CD14-positive monocyte (primary cell): ENCODE measurements at regions not wholly inside any gene's neighbourhood (a gene's known extent, or its start where the extent isn't known, plus 50 kb on each side); places are given as distances from the start of the nearest gene placed in this dataset.
A peak's percentile ranks its signal among the peaks of the same experiment; 100 is the strongest.

Experiments
- DNase-seq, 3 donors: peaks; one replicate each; pipeline ENCODE4 v3.0.0-alpha.2; 2011 to 2022
- H2AFZ ChIP-seq: 2 replicates; pipeline ENCODE4 v1.6.0; 2012; ENCODE audit warnings: mild to moderate bottlenecking, low read depth, low read length, inconsistent platforms; ENCODE audit not compliant: insufficient read depth, poor library complexity, severe bottlenecking
- H3K27ac ChIP-seq, 2 donors: 1 replicate in 1 of 2; 2 replicates in 1 of 2; pipeline ENCODE4 v1.5.1; 2012 to 2013; ENCODE audit warnings: low read length in 2 of 2, control low read depth in 1 of 2, inconsistent platforms in 1 of 2, low read depth in 1 of 2, mild to moderate bottlenecking in 1 of 2
- H3K27me3 ChIP-seq, 2 donors: one replicate each; pipeline versions ENCODE4 v1.6.0 to v1.6.1; 2011 to 2013; ENCODE audit warnings: low read length in 2 of 2; ENCODE audit not compliant: control insufficient read depth in 2 of 2, insufficient read depth in 2 of 2
- H3K36me3 ChIP-seq, 2 donors: replicated peaks in 1 of 2; 1 replicate in 1 of 2; 2 replicates in 1 of 2; pipeline versions ENCODE4 v1.5.1 to v1.6.1; 2012 to 2013; ENCODE audit warnings: low read length in 2 of 2, control low read depth in 1 of 2, inconsistent platforms in 1 of 2, mild to moderate bottlenecking in 1 of 2; ENCODE audit not compliant: insufficient read depth in 2 of 2, control insufficient read depth in 1 of 2
- H3K4me1 ChIP-seq, 2 donors: 1 replicate in 1 of 2; 2 replicates in 1 of 2; pipeline versions ENCODE4 v1.5.1 to v1.6.1; 2012 to 2013; ENCODE audit warnings: low read length in 2 of 2, control low read depth in 1 of 2, inconsistent platforms in 1 of 2, mild to moderate bottlenecking in 1 of 2, moderate library complexity in 1 of 2; ENCODE audit not compliant: insufficient read depth in 2 of 2, control insufficient read depth in 1 of 2
- H3K4me2 ChIP-seq: replicated peaks from 2 replicates; pipeline ENCODE3; 2012; ENCODE audit warnings: low read length, moderate library complexity, mild to moderate bottlenecking; ENCODE audit not compliant: poor library complexity, severe bottlenecking; ENCODE audit errors: extremely low read depth
- H3K4me3 ChIP-seq, 3 experiments: fragments of 200-600 bp in 1 of 3; sonication (generic) in 1 of 3; replicated peaks in 1 of 3; 1 replicate in 2 of 3; 2 replicates in 1 of 3; pipeline ENCODE4 v1.5.1; 2011 to 2013; ENCODE audit warnings: low read length in 3 of 3, mild to moderate bottlenecking in 3 of 3, control low read depth in 2 of 3, low read depth in 2 of 3, inconsistent platforms in 1 of 3, moderate library complexity in 1 of 3
- H3K79me2 ChIP-seq: 2 replicates; pipeline ENCODE4 v1.6.0; 2012; ENCODE audit warnings: mild to moderate bottlenecking, control low read depth, inconsistent platforms, low read length, moderate library complexity; ENCODE audit not compliant: insufficient read depth
- H3K9ac ChIP-seq: 2 replicates; pipeline ENCODE4 v1.6.0; 2017; ENCODE audit warnings: low read length, mild to moderate bottlenecking; ENCODE audit not compliant: insufficient read depth, poor library complexity, severe bottlenecking
- H3K9me3 ChIP-seq, 2 donors: replicated peaks in 1 of 2; 1 replicate in 1 of 2; 2 replicates in 1 of 2; pipeline versions ENCODE4 v1.5.1 to v1.6.1; 2012 to 2013; ENCODE audit warnings: low read length in 2 of 2, control low read depth in 1 of 2; ENCODE audit not compliant: control insufficient read depth in 1 of 2, insufficient read depth in 1 of 2
- H4K20me1 ChIP-seq: 2 replicates; pipeline ENCODE4 v1.6.0; 2012; ENCODE audit warnings: mild to moderate bottlenecking, low read length, control low read depth, moderate library complexity; ENCODE audit not compliant: insufficient read depth
- H3K27ac Mint-ChIP-seq, 7 donors: one replicate each; pipeline ENCODE4 v1.8.0; 2020; ENCODE audit warnings: mild to moderate bottlenecking in 7 of 7, mixed read lengths in 7 of 7, moderate library complexity in 6 of 7, inconsistent platforms in 2 of 7
- H3K27me3 Mint-ChIP-seq, 3 donors: one replicate each; pipeline ENCODE4 v1.8.0; 2021 to 2022; ENCODE audit warnings: low read depth in 3 of 3, mild to moderate bottlenecking in 3 of 3, mixed read lengths in 3 of 3, moderate library complexity in 3 of 3, inconsistent platforms in 1 of 3
- H3K36me3 Mint-ChIP-seq, 2 donors: one replicate each; pipeline ENCODE4 v1.8.0; 2020; ENCODE audit warnings: mixed read lengths in 2 of 2, inconsistent platforms in 1 of 2, mild to moderate bottlenecking in 1 of 2
- H3K4me1 Mint-ChIP-seq: one replicate; pipeline ENCODE4 v1.8.0; 2020; ENCODE audit warnings: mild to moderate bottlenecking, mixed read lengths
- H3K4me3 Mint-ChIP-seq, 2 donors: one replicate each; pipeline ENCODE4 v1.8.0; 2020; ENCODE audit warnings: mild to moderate bottlenecking in 2 of 2, mixed read lengths in 2 of 2, moderate library complexity in 1 of 2
- H3K9me3 Mint-ChIP-seq, 7 donors: one replicate each; pipeline ENCODE4 v1.8.0; 2020 to 2022; ENCODE audit warnings: mixed read lengths in 7 of 7, mild to moderate bottlenecking in 6 of 7, moderate library complexity in 6 of 7, inconsistent platforms in 2 of 7
- CTCF ChIP-seq: fragments of 200-600 bp; IDR thresholded peaks from one replicate; pipeline ENCODE4 v1.8.0; 2022; ENCODE audit warnings: antibody characterized with exemption, mild to moderate bottlenecking
- WGBS: methylation state at CpG from one replicate; pipeline ENCODE4 v1.1.5; 2013; ENCODE audit warnings: missing lambda C conversion rate; ENCODE audit not compliant: insufficient coverage; 5-methylcytosine and 5-hydroxymethylcytosine counted together
- intact Hi-C, 2 donors: fragments of 100-400 bp; cut with micrococcal nuclease; formaldehyde crosslinking; loops; one replicate each; pipeline versions ENCODE4 v1.15.0 to v1.15.1; 2023

GRCh38 chr3:86578071-86578470 lies 412.9 kb downstream of the VGLL3 start:
- no peak for TF ChIP-seq CTCF
- Histone ChIP-seq H3K79me2 (no peaks in the 10 kb centered on the region), H3K36me3 (no peaks in the 10 kb centered on the region), H3K4me3 (no peak overlapping the region), H3K27ac (no peak overlapping the region), H3K4me2 (no peak overlapping the region), H2AFZ (no peak overlapping the region), H3K9me3 (peaks cover 11 to 19% of the 10 kb centered on the region in 2 donors), H4K20me1 (no peaks in the 10 kb centered on the region), H3K9ac (no peak overlapping the region), H3K4me1 (no peaks in the 10 kb centered on the region), H3K27me3 (no peaks in the 10 kb centered on the region)
- 79% methylated on average over 2 of the region's 2 CpGs for WGBS
- no peak for DNase-seq
- no peaks in the 10 kb centered on the region for H3K36me3 Mint-ChIP-seq
- H3K27ac Mint-ChIP-seq, result no peak overlapping the region
- no peaks in the 10 kb centered on the region for H3K27me3 Mint-ChIP-seq
- H3K9me3 Mint-ChIP-seq, result peaks cover 0 to 14% (median 6%) of the 10 kb centered on the region in 7 donors
- H3K4me1 Mint-ChIP-seq, result no peaks in the 10 kb centered on the region
- intact Hi-C loops, result no loop called here
- no peak overlapping the region for H3K4me3 Mint-ChIP-seq

GRCh38 chr3:86563400-86563970 lies 427.5 kb downstream of the VGLL3 start:
- H4K20me1 ChIP-seq, result no peaks in the 10 kb centered on the region
- H3K9me3 ChIP-seq, result no peaks in the 10 kb centered on the region
- no peak overlapping the region for H3K27ac Mint-ChIP-seq
- H3K4me3 Mint-ChIP-seq, result no peak overlapping the region
- no peaks in the 10 kb centered on the region for H3K36me3 ChIP-seq
- H3K27ac ChIP-seq, result no peak overlapping the region
- H3K4me2 ChIP-seq, result no peak overlapping the region
- H3K9me3 Mint-ChIP-seq, result peaks cover 0 to under 1% (median 0%) of the 10 kb centered on the region in 7 donors
- WGBS, result no CpG with 5 or more reads among the region's 2 CpGs
- DNase-seq, result no peak
- peak; percentile 60 for TF ChIP-seq CTCF
- no peaks in the 10 kb centered on the region for H3K27me3 ChIP-seq
- no peak overlapping the region for H3K4me3 ChIP-seq
- no peak overlapping the region for H2AFZ ChIP-seq
- intact Hi-C loops, result no loop called here
- no peaks in the 10 kb centered on the region for H3K36me3 Mint-ChIP-seq
- H3K9ac ChIP-seq, result no peak overlapping the region
- no peaks in the 10 kb centered on the region for H3K4me1 Mint-ChIP-seq
- no peaks in the 10 kb centered on the region for H3K27me3 Mint-ChIP-seq
- no peaks in the 10 kb centered on the region for H3K79me2 ChIP-seq
- H3K4me1 ChIP-seq, result no peaks in the 10 kb centered on the region
